ENCODE measurements at regions not wholly inside any gene's neighbourhood (a gene's known extent, or its start where the extent isn't known, plus 50 kb on each side); places are given as distances from the start of the nearest gene placed in this dataset.
"Not testable (repeated sequence)": the region's sequence is repeated elsewhere in the genome, so short reads cannot be mapped to it uniquely, and the experiment has no call there.

- H3K4me3 Mint-ChIP-seq, result no peak overlapping the region
- no peak overlapping the region for H3K27ac Mint-ChIP-seq
- H3K9me3 Mint-ChIP-seq, result no peaks in the 10 kb centered on the region
- H3K4me1 Mint-ChIP-seq (ENCODE audit: low read depth), result peaks cover 13% of the 10 kb centered on the region
- no peaks in the 10 kb centered on the region for H3K27me3 Mint-ChIP-seq (ENCODE audit: low read depth)
- H3K36me3 Mint-ChIP-seq (ENCODE audit: low read depth), result no peaks in the 10 kb centered on the region
Measured at GRCh38 chr1:67482733-67483482, 52.7 kb upstream of the SERBP1 start.

- Mint-ChIP-seq H3K4me1 (ENCODE audit: low read depth) (peaks cover 5% of the 10 kb centered on the region), H3K36me3 (ENCODE audit: low read depth) (no peaks in the 10 kb centered on the region)
Measured at GRCh38 chr1:67484492-67484891, 54.3 kb upstream of the SERBP1 start.

GRCh38 chr1:67485046-67485811 lies 55.0 kb upstream of the SERBP1 start:
- Mint-ChIP-seq H3K9me3 (no peaks in the 10 kb centered on the region), H3K27me3 (ENCODE audit: low read depth) (no peaks in the 10 kb centered on the region), H3K4me1 (ENCODE audit: low read depth) (peaks cover 5% of the 10 kb centered on the region), H3K4me3 (no peak overlapping the region), H3K27ac (no peak overlapping the region), H3K36me3 (ENCODE audit: low read depth) (no peaks in the 10 kb centered on the region)

More at GRCh38 chr1:67484492-67484891, 54.3 kb upstream of the SERBP1 start:
- Mint-ChIP-seq H3K27ac (no peak overlapping the region), H3K27me3 (ENCODE audit: low read depth) (no peaks in the 10 kb centered on the region), H3K9me3 (no peaks in the 10 kb centered on the region), H3K4me3 (no peak overlapping the region)

GRCh38 chr1:67489643-67490042 lies 59.4 kb upstream of the SERBP1 start:
- no peaks in the 10 kb centered on the region for H3K27me3 Mint-ChIP-seq (ENCODE audit: low read depth)
- H3K9me3 Mint-ChIP-seq, result no peaks in the 10 kb centered on the region
- H3K27ac Mint-ChIP-seq, result no peak overlapping the region
- H3K4me1 Mint-ChIP-seq (ENCODE audit: low read depth), result peaks cover under 1% of the 10 kb centered on the region
- no peaks in the 10 kb centered on the region for H3K36me3 Mint-ChIP-seq (ENCODE audit: low read depth)
- H3K4me3 Mint-ChIP-seq, result no peak overlapping the region

- no peaks in the 10 kb centered on the region for H3K4me1 Mint-ChIP-seq (ENCODE audit: low read depth)
- no peaks in the 10 kb centered on the region for H3K36me3 Mint-ChIP-seq (ENCODE audit: low read depth)
- no peaks in the 10 kb centered on the region for H3K27me3 Mint-ChIP-seq (ENCODE audit: low read depth)
- H3K9me3 Mint-ChIP-seq, result no peaks in the 10 kb centered on the region
- no peak overlapping the region for H3K27ac Mint-ChIP-seq
- no peak overlapping the region for H3K4me3 Mint-ChIP-seq
Measured at GRCh38 chr1:67491280-67491679, 61.1 kb upstream of the SERBP1 start.

- Mint-ChIP-seq H3K36me3 (ENCODE audit: low read depth) (no peaks in the 10 kb centered on the region), H3K4me1 (ENCODE audit: low read depth) (no peaks in the 10 kb centered on the region), H3K9me3 (no peaks in the 10 kb centered on the region), H3K4me3 (no peak overlapping the region), H3K27me3 (ENCODE audit: low read depth) (no peaks in the 10 kb centered on the region), H3K27ac (no peak overlapping the region)
Measured at GRCh38 chr1:67493148-67493547, 62.9 kb upstream of the SERBP1 start.

- H3K27me3 Mint-ChIP-seq (ENCODE audit: low read depth), result no peaks in the 10 kb centered on the region
- H3K27ac Mint-ChIP-seq, result no peak overlapping the region
- no peak overlapping the region for H3K4me3 Mint-ChIP-seq
- H3K9me3 Mint-ChIP-seq, result no peaks in the 10 kb centered on the region
- peaks cover 1% of the 10 kb centered on the region for H3K4me1 Mint-ChIP-seq (ENCODE audit: low read depth)
- H3K36me3 Mint-ChIP-seq (ENCODE audit: low read depth), result no peaks in the 10 kb centered on the region
Measured at GRCh38 chr1:67495327-67495726, 65.1 kb upstream of the SERBP1 start.

GRCh38 chr1:67496329-67496728 lies 66.1 kb upstream of the SERBP1 start:
- no peaks in the 10 kb centered on the region for H3K9me3 Mint-ChIP-seq
- no peak overlapping the region for H3K4me3 Mint-ChIP-seq
- peaks cover 3% of the 10 kb centered on the region for H3K27me3 Mint-ChIP-seq (ENCODE audit: low read depth)
- no peaks in the 10 kb centered on the region for H3K36me3 Mint-ChIP-seq (ENCODE audit: low read depth)
- no peak overlapping the region for H3K27ac Mint-ChIP-seq
- peaks cover 4% of the 10 kb centered on the region for H3K4me1 Mint-ChIP-seq (ENCODE audit: low read depth)

- Mint-ChIP-seq H3K27me3 (ENCODE audit: low read depth) (peaks cover 17% of the 10 kb centered on the region), H3K27ac (no peak overlapping the region), H3K4me3 (peak overlapping the region; percentile 28), H3K36me3 (ENCODE audit: low read depth) (no peaks in the 10 kb centered on the region), H3K9me3 (no peaks in the 10 kb centered on the region), H3K4me1 (ENCODE audit: low read depth) (peaks cover 7% of the 10 kb centered on the region)
Measured at GRCh38 chr1:67500413-67500959, 70.3 kb upstream of the SERBP1 start.

- peaks cover 17% of the 10 kb centered on the region for H3K27me3 Mint-ChIP-seq (ENCODE audit: low read depth)
Measured at GRCh38 chr1:67503974-67504373, 73.8 kb upstream of the SERBP1 start.

GRCh38 chr1:67513392-67514294 lies 83.4 kb upstream of the SERBP1 start:
- H3K4me3 Mint-ChIP-seq; H3K4me1 Mint-ChIP-seq (ENCODE audit: low read depth); H3K36me3 Mint-ChIP-seq (ENCODE audit: low read depth); H3K27ac Mint-ChIP-seq: not testable (repeated sequence)
- Mint-ChIP-seq H3K27me3 (ENCODE audit: low read depth) (peaks cover 19% of the 10 kb centered on the region), H3K9me3 (peaks cover 11% of the 10 kb centered on the region)

More at GRCh38 chr1:67503974-67504373, 73.8 kb upstream of the SERBP1 start:
- Mint-ChIP-seq H3K27ac (no peak overlapping the region), H3K9me3 (no peaks in the 10 kb centered on the region), H3K4me1 (ENCODE audit: low read depth) (peaks cover 7% of the 10 kb centered on the region), H3K4me3 (no peak overlapping the region), H3K36me3 (ENCODE audit: low read depth) (no peaks in the 10 kb centered on the region)

- H3K36me3 Mint-ChIP-seq (ENCODE audit: low read depth), result no peaks in the 10 kb centered on the region
- H3K4me3 Mint-ChIP-seq, result no peak overlapping the region
- H3K9me3 Mint-ChIP-seq, result peaks cover 11% of the 10 kb centered on the region
- no peaks in the 10 kb centered on the region for H3K4me1 Mint-ChIP-seq (ENCODE audit: low read depth)
- H3K27me3 Mint-ChIP-seq (ENCODE audit: low read depth), result peaks cover 19% of the 10 kb centered on the region
- H3K27ac Mint-ChIP-seq, result no peak overlapping the region
Measured at GRCh38 chr1:67514300-67514699, 84.1 kb upstream of the SERBP1 start.

- Mint-ChIP-seq H3K4me3 (no peak overlapping the region), H3K9me3 (peaks cover 11% of the 10 kb centered on the region), H3K4me1 (ENCODE audit: low read depth) (no peaks in the 10 kb centered on the region), H3K36me3 (ENCODE audit: low read depth) (no peaks in the 10 kb centered on the region), H3K27ac (no peak overlapping the region), H3K27me3 (ENCODE audit: low read depth) (peaks cover 19% of the 10 kb centered on the region)
Measured at GRCh38 chr1:67514786-67515185, 84.6 kb upstream of the SERBP1 start.

Data from T-helper 1 cell treated with Interleukin-12 subunit alpha and Interleukin-12 subunit beta and Interleukin-4 antibody, amounts not matched to agents 30 μg/mL and 1 μg/mL, for 36 hours (primary cell).